Duodenal mucosa (tissue), 2 donors: ENCODE measurements at regions not wholly inside any gene's neighbourhood (a gene's known extent, or its start where the extent isn't known, plus 50 kb on each side); places are given as distances from the start of the nearest gene placed in this dataset.

Experiments
- H3K27ac ChIP-seq: one replicate; pipeline ENCODE4 v1.7.0; 2013; ENCODE audit warnings: low read depth, low read length
- H3K27me3 ChIP-seq, 2 donors: one replicate each; pipeline ENCODE4 v1.7.0; 2013; ENCODE audit warnings: low read length in 2 of 2, control low read depth in 1 of 2; ENCODE audit not compliant: insufficient read depth in 2 of 2, control insufficient read depth in 1 of 2
- H3K36me3 ChIP-seq, 2 donors: one replicate each; pipeline ENCODE4 v1.7.0; 2013; ENCODE audit warnings: low read length in 2 of 2, control low read depth in 1 of 2; ENCODE audit not compliant: insufficient read depth in 2 of 2, control insufficient read depth in 1 of 2
- H3K4me1 ChIP-seq, 2 donors: one replicate each; pipeline ENCODE4 v1.7.0; 2013; ENCODE audit warnings: low read length in 2 of 2, control low read depth in 1 of 2; ENCODE audit not compliant: insufficient read depth in 2 of 2, control insufficient read depth in 1 of 2
- H3K4me3 ChIP-seq, 2 donors: one replicate each; pipeline ENCODE4 v1.7.0; 2013; ENCODE audit warnings: low read length in 2 of 2, low read depth in 1 of 2
- H3K9ac ChIP-seq, 2 donors: one replicate each; pipeline ENCODE4 v1.7.0; 2013; ENCODE audit warnings: low read length in 2 of 2, low read depth in 1 of 2
- H3K9me3 ChIP-seq, 2 donors: one replicate each; pipeline ENCODE4 v1.7.0; 2013; ENCODE audit warnings: low read length in 2 of 2, control low read depth in 1 of 2; ENCODE audit not compliant: control insufficient read depth in 1 of 2

- H3K9ac ChIP-seq: no peak overlapping the region
- H3K27ac ChIP-seq: no peak overlapping the region
- H3K4me1 ChIP-seq: no peaks in the 10 kb centered on the region
- H3K36me3 ChIP-seq: no peaks in the 10 kb centered on the region
- H3K9me3 ChIP-seq: no peaks in the 10 kb centered on the region
- H3K4me3 ChIP-seq: no peak overlapping the region
- no peaks in the 10 kb centered on the region for H3K27me3 ChIP-seq
Observed at GRCh38 chr13:53408847-53409568, 380.4 kb downstream of the OLFM4 start.

GRCh38 chr13:53411463-53411862 is 382.9 kb downstream of the OLFM4 start:
- Histone ChIP-seq H3K27me3 (no peaks in the 10 kb centered on the region), H3K27ac (no peak overlapping the region), H3K9me3 (no peaks in the 10 kb centered on the region), H3K9ac (no peak overlapping the region), H3K4me1 (no peaks in the 10 kb centered on the region), H3K36me3 (no peaks in the 10 kb centered on the region), H3K4me3 (no peak overlapping the region)

- Histone ChIP-seq H3K4me1 (no peaks in the 10 kb centered on the region), H3K27ac (no peak overlapping the region), H3K4me3 (no peak overlapping the region), H3K27me3 (no peaks in the 10 kb centered on the region), H3K36me3 (no peaks in the 10 kb centered on the region), H3K9me3 (no peaks in the 10 kb centered on the region), H3K9ac (no peak overlapping the region)
Observed at GRCh38 chr13:53415135-53415534, 386.5 kb downstream of the OLFM4 start.

GRCh38 chr13:53417601-53418000 is 389.0 kb downstream of the OLFM4 start:
- Histone ChIP-seq H3K9me3 (no peaks in the 10 kb centered on the region), H3K4me3 (no peak overlapping the region), H3K4me1 (no peaks in the 10 kb centered on the region), H3K27ac (no peak overlapping the region), H3K36me3 (no peaks in the 10 kb centered on the region), H3K9ac (no peak overlapping the region), H3K27me3 (no peaks in the 10 kb centered on the region)

GRCh38 chr13:53422415-53422814 is 393.8 kb downstream of the OLFM4 start:
- H3K9me3 ChIP-seq: no peaks in the 10 kb centered on the region
- H3K36me3 ChIP-seq: no peaks in the 10 kb centered on the region
- no peak overlapping the region for H3K4me3 ChIP-seq
- H3K4me1 ChIP-seq: no peaks in the 10 kb centered on the region
- no peak overlapping the region for H3K9ac ChIP-seq
- H3K27ac ChIP-seq: no peak overlapping the region
- no peaks in the 10 kb centered on the region for H3K27me3 ChIP-seq

GRCh38 chr13:53436396-53436795 is 407.8 kb downstream of the OLFM4 start:
- Histone ChIP-seq H3K9ac (no peak overlapping the region), H3K36me3 (no peaks in the 10 kb centered on the region), H3K4me1 (no peaks in the 10 kb centered on the region), H3K9me3 (no peaks in the 10 kb centered on the region), H3K27ac (no peak overlapping the region), H3K4me3 (no peak overlapping the region), H3K27me3 (no peaks in the 10 kb centered on the region)

- no peak overlapping the region for H3K27ac ChIP-seq
- H3K9me3 ChIP-seq: no peaks in the 10 kb centered on the region
- no peaks in the 10 kb centered on the region for H3K36me3 ChIP-seq
- no peaks in the 10 kb centered on the region for H3K27me3 ChIP-seq
- no peaks in the 10 kb centered on the region for H3K4me1 ChIP-seq
- no peak overlapping the region for H3K9ac ChIP-seq
- H3K4me3 ChIP-seq: no peak overlapping the region
Observed at GRCh38 chr13:53439439-53440225, 411.0 kb downstream of the OLFM4 start.

- Histone ChIP-seq H3K4me3 (no peak overlapping the region), H3K27ac (no peak overlapping the region), H3K27me3 (no peaks in the 10 kb centered on the region), H3K9me3 (no peaks in the 10 kb centered on the region), H3K9ac (no peak overlapping the region), H3K36me3 (no peaks in the 10 kb centered on the region), H3K4me1 (no peaks in the 10 kb centered on the region)
Observed at GRCh38 chr13:53442979-53443378, 414.4 kb downstream of the OLFM4 start.

GRCh38 chr13:53445686-53446085 is 417.1 kb downstream of the OLFM4 start:
- Histone ChIP-seq H3K27ac (no peak overlapping the region), H3K27me3 (no peaks in the 10 kb centered on the region)

GRCh38 chr13:53447456-53447855 is 418.8 kb downstream of the OLFM4 start:
- H3K9ac ChIP-seq: no peak overlapping the region

More at GRCh38 chr13:53445686-53446085, 417.1 kb downstream of the OLFM4 start:
- Histone ChIP-seq H3K9ac (no peak overlapping the region), H3K36me3 (no peaks in the 10 kb centered on the region), H3K4me3 (no peak overlapping the region), H3K9me3 (peaks cover 0 to 6% of the 10 kb centered on the region in 2 donors), H3K4me1 (no peaks in the 10 kb centered on the region)

More at GRCh38 chr13:53447456-53447855, 418.8 kb downstream of the OLFM4 start:
- H3K4me3 ChIP-seq: no peak overlapping the region
- no peaks in the 10 kb centered on the region for H3K36me3 ChIP-seq
- H3K4me1 ChIP-seq: no peaks in the 10 kb centered on the region
- no peak overlapping the region for H3K27ac ChIP-seq
- H3K9me3 ChIP-seq: peaks cover 0 to 9% of the 10 kb centered on the region in 2 donors
- no peaks in the 10 kb centered on the region for H3K27me3 ChIP-seq
